NCI-H146 treated with DMSO at 0.1 percent for 48 hours (cell line): ENCODE measurements at regions not wholly inside any gene's neighbourhood (a gene's known extent, or its start where the extent isn't known, plus 50 kb on each side); places are given as distances from the start of the nearest gene placed in this dataset.

Source experiments
- DNase-seq: peaks from one replicate; lab custom pipeline; 2025; ENCODE audit not compliant: unreplicated experiment; lab: John Stamatoyannopoulos, UW

DNA sequence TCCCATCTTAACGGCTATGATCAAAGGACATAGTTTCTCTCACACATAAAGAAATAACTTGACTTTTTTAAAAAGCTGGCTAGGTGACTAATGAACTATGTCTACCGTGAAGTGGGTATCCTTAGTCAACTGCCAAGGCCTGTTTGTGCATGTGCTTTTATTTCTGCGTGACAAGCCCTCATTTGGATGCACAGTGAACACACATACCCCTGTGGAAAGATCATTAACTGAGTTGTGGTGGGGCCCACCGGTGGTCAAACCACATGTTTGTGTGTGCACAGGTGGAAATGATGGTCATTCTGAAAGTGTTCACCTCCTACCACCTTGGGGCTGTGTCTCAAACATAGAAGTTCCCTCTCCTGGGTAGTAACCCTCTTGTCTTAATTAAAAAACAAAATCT lies 256.1 kb upstream of the SALL1 start:
- DNase-seq: no peak

DNA sequence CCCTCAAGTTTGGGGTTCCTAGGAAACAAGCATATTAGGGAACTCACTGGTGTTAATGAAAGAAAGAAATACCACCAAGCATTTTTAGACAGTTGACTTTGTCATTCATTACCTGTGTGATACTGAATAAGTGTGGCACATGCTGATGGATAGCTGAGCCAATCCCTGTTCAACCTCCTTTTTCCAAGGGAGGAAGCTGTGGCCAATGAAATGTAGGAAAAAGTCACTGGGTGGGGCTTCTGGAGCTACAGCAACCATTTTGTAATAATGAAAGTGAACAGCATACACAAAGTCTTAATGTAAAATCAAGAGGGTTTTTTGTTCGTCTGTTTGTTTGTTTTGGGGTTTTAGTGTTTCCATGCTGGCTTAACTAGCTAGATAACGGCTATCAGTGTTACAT lies 254.3 kb upstream of the SALL1 start:
- DNase-seq: no peak

DNA sequence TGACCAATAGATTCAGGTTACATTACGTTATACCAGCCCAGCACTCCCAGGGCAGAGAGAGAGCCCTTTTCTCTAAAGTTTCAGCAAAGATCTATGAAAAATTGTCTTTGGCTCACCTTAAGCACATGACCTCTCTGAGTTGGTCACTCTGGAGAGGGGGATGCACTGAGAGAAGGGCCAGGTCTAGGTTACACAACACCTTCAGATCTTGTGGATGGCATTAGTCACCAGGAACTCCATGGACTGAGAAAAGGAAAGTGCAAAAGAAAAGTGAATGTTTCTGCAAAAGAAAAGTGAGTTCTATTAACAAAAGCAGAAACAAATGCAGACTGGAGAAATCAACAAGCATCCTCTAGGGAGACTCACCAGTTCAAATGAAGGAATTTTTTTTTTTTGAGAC lies 253.3 kb upstream of the SALL1 start:
- no peak for DNase-seq

DNA sequence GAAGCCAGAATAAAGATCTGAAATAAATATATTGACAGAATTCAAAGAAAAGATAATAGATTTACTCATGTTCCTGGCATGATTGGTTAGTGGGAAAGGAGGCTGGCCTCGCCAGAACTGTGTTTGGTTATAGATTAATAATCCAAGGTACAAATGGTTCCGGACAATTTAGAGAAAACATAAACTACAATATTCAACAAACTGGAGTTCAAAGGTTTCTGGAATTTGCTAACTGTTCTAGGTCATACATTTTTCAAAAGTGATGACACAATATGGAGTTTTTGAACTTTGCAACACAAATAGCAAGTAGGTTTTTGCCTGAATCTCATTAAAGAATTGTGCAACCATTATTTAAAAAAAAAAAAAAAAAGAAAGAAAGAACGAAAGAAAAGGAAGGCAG lies 251.7 kb upstream of the SALL1 start:
- no peak for DNase-seq

DNA sequence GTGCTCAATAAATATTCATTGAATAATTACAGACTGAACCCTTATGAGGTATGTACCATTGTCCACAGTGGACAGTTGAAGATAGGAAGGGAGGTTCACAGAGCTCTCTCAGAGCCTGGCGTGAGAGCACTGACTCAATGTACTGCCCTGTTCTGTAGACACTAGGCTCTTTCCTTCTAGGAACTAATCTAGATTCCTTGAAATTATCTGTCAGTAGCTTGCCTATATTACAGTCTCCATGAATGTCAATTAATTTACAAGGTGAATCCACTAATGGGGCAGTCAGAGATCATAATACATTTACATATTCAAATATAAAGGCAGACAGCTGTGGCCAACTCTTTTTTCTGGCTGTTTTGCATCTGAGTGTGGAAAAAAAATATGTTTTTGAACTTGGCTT lies 251.2 kb upstream of the SALL1 start:
- no peak for DNase-seq

DNA sequence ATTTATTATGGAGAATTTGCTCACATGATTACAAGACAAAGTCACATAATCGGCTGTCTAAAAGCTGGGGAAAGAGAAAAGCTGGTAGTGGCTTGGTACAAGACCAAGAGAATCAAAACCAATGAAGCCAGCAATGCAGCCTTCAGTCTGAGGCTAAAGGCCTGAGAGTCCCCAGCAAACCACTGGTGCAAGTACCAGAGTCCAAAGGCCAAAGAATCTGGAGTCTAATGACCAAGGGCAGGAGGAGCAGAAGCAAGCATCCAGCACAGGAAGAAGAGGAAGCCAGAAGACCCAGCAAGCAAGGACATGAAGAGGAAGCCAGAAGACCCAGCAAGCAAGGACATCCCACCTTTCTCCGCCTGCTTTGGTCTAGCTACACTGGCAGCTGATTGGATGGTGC lies 250.6 kb upstream of the SALL1 start:
- no peak for DNase-seq

DNA sequence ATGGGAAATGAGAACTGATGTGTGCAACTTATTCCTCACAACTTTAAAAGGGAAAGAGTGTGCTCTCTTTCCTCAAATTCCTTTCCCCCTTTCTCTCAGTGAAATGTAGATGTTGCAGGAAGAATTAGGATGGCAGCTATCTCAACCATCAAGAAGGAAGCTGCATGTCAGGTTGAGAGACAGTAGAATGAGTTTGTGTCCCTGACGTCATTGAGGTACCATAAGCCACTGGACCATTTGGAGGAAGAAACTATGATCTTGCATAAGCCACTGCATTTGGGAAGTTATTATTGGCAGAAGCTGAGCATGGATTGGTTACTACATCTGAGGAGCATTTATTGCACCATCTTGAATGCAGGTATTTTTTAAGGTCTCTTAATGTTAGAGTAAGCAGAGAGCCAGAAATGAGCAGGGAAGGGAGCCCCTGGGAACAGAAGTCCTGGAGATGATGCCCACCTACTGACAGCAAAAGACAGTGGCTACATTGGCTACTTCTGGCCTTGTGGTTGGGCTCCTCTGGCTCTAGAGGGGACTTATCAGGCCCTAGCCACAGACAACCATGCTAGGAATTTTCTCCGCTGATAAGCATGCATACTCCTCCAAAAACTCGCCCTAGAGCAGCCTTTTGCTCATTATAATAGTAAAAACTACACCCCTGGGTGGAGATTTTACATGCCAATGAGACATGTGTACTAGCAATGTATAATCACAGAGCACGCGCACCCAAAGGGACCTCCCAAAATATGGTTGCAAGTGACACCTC lies 249.0 kb upstream of the SALL1 start:
- no peak for DNase-seq

DNA sequence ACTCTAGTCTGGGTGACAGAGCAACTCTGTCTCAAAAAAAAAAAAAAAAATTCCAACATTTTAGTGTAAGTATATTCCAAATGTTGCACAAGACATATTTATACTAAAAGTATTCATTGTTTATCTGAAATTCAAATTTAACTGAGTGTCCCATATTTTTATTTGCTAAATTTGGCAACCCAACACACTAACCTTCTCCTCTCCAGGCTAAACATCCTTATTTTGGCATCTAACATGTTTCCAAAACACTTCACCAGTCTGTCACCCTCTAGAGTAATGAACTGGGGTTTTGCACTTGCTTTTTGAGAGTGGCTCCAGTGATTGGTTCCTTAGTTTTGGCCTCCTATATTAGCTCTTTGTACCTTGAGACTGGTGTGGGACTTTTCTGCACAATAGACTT lies 243.4 kb upstream of the SALL1 start:
- no peak for DNase-seq

DNA sequence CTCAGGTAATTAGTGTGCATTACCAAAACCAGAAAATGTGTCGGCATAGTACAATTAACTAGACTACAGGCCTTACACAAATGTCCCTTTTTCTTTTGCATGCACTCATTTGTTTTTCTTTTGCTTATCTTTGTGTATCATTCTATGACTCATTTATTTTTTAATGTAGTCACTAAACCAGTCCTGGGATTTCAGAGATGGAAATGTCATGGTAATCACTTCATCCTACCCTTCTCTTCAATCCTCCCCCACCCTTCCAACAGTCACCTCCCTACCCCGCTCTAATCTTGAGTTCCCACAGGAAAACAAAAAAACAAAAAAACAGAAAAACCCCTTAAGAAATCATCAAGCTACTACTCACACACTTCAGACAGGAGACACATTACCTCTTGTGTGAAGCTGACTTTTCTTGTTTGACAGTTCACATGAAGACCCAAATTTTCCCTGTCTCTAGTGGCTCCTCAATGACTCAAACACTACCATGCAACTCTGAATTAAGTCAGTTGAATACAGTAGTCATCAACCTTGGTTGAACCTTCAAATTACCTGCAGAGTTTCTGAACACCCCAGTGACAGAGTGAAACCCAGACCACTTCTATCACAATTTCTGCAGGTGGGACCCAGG lies 242.4 kb upstream of the SALL1 start:
- DNase-seq: no peak

DNA sequence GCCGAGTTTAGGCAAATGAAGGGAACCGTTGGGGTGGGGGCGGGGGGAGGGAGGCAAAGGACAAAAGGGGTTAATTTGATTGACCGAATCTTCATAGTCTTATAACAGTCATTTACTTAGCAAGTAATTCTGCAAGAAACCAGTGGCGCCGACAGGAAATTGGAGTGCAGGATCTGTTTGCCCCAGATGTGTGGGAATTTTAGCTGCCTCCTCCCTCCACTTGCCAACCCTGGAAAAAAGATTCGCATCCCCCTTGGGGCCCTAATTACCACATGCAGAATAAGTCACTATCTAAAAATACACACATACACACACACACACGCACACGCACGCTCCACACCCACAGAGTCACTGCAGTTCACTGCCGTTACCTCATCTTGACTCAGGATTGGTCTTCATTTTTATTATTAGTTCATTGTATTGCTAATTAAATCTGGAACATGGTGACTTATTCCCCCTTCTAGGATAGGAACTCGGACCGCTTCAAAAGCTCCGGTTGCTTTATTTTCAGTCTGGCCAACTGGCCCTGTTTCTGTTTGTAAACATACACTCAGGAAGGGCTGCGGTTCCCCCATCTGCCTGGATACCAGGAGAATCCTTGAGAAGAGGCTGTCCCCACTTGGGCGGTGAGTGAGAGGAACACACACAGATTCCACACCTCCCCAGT lies 241.6 kb upstream of the SALL1 start:
- no peak for DNase-seq

DNA sequence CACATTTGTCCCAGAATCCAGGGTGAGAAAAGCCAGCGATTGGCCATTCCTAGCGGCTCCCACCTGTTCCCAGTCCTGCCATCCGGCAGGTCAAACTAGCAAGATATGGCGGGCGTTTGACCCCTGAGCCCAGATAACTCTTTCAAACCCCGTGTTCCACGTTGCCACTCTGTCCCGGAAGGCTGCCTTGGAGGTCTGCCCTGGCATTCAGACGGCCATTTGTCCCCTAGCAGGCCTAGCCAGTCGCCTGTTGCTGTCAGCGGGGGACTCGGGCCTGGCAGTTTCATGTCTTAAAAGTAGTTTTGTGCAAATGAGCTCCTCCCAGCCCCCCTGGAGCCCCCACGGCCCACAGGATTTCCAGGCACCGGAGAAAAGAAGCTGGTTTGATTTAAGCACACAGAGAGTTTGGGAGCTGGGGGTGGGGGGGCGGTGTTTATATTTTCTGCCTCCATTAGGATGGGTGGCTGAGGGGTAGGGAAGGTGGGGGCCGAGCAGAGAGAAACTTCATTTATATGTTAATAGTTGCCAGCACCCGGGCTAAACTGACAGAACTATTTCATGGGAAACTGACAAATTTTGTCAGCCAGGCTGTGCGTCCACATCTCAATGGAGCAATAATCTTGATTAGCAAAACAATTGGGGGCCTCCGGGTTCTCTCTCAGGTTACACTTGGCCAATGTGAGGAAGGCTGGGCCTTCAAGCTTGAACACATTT lies 240.9 kb upstream of the SALL1 start:
- no peak for DNase-seq

DNA sequence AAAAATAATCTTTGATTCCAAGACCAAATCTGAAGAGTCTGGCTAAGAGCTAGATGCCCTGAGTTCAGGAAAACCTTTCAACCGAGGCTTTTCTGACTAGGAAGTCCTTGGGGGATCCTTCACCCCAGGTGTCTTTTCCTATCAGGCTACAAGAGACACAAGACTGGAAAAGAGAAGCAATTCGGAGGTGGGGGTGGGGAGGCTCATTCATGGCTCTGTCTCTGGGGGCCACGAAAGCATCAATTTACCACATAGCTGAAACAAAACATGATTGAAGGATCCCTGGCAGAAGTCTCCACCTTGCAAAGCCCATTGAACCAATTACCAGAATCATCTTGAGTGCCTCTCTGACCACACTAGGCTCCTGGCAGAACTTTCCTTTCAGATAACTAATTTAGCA lies 239.8 kb upstream of the SALL1 start:
- DNase-seq: no peak

DNA sequence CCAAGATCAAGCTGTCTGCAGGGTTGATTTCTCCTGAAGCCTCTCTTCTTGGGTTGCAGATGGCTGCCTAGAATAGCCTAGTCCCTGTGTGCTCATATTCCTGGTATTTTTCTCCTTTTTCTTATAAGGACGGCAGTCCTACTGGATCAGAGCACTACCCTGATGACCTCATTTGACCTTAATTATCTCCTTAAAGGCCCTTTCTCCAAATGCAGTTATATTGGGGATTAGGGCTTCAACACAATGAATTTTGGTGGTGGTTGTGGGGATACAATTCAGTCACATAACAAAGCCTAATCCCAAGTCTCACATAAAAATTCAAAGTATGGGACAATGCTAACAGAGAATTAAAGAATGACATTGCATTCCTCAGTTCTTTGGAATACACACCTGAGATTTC lies 238.8 kb upstream of the SALL1 start:
- no peak for DNase-seq

DNA sequence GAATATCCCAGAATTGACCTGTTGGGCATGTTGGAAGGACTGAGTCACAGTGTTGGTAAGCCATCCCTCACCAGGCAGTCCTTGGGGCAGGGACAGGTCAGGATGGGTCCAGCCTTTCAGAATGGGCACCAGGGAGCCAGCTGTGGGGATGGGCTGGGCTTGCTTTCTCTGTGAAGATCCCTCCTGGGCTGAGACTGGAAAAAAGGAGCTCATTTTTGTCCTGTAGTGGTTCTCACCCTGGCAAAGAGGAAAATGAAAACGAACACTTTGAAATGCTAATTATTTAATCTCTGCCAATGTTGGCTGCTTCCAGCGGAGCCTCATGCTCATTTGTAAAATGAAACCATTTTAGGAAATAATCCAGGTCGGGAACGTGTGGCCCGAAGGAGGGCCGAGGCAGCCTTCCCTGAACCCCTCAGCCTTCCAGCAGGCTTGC lies 237.5 kb upstream of the SALL1 start:
- no peak for DNase-seq

DNA sequence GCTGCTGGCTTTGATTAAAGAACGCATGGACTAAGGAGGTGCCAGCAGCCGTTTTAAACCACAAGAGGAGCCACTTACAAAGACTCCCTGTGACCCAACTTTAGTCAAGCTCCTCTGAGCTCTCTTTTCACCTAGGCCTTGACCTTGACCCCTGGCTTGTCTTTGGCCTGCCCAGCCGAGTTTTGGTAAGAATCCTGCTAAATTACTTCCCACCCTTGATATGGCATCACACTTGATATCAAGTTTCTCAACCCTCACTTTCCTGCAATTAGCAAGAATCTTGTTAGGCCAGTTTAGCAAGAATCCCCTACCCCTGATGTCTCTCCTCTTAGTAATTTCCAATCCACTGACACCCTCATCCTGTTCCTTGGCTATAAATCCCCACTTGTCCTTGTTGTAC lies 232.8 kb upstream of the SALL1 start:
- no peak for DNase-seq

DNA sequence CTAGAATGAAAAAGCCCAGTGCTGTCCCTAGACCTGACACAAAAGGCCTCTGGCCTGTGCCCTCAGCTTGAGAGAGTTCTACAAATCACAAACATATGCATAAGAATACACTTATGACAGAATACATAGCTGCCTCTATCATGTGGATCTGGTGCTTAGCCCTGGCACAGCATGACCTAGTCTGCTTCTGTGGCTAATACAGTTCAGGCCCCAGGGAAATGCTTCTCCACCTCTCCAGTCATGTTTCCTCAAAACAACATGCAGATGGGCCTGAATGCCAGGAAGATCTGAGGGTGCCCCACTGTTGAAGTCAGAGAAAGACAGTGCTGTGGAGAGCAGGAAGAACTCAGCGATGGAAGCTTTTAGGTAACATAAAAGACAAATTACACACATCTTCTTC lies 231.9 kb upstream of the SALL1 start:
- no peak for DNase-seq

DNA sequence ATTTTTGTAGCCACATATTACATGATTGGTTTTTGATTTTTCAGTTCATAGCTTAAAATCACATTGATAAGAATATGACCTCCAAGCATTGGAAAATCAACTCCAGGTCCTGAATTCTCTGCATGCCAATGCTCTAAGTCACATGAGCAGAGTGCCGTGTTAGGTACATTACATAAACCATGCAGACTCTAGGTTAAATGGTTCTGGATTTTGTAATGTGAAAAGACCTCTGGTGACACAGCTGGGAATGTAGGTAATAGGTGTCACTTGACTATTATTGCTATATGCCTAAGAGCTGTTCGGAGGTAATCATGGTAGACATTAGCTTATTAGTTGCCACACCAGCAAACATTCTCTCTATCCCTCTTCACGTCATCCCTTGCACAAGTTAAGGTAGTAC lies 231.1 kb upstream of the SALL1 start:
- no peak for DNase-seq

DNA sequence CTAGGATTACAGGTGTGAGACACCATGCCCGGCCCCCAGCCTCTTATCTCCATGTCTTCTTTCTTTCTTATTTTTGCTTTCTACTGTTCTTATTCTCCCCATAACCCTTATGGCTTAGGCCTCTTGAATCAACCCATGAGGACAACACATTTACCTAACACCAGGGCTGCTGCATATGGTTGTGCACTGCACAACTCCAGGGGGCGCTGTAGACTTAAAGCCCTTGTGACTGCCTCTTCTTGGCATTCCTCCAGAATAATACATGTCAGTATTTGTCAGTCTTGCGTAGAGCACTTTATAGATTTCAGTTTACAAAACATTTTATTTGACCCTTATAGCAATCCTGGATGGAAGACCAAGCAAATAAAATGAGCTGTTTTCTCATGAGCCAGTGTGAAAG lies 225.0 kb upstream of the SALL1 start:
- no peak for DNase-seq

DNA sequence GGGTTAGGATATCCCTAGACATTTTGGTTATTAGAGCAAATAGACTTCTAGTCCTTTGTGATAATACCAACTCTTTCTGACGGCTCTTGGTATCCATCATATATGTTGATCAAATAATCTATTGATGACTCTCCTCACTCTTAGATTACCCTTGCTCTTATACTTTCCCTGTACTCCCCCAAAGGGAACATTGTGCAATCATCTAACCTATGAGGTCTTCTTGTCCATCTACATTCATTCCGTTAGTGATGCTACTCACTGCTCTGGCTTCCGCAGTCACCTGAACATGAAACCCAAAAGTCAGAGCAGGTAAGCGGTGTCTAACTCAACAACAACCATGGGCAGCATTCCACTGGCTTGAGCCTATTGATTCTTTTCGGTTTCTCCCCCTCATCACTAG lies 223.7 kb upstream of the SALL1 start:
- no peak for DNase-seq

DNA sequence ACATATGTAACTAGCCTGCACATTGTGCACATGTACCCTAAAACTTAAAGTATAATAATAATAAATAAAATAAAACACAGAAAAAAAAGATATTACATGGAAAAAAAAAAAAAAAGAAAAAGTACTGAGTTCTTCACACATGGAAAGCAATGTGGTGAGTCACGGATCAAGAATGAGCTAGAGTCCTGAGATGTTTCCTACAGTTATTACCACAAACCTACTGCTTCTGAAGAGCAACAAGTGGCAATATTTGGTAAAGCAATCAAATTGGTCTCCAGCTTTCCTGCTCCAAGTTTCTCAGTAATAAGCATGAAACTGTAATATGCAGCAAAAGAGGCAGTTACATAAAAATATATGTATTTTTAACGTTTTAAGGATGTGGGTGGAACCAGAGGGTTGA lies 223.3 kb upstream of the SALL1 start:
- DNase-seq: no peak

DNA sequence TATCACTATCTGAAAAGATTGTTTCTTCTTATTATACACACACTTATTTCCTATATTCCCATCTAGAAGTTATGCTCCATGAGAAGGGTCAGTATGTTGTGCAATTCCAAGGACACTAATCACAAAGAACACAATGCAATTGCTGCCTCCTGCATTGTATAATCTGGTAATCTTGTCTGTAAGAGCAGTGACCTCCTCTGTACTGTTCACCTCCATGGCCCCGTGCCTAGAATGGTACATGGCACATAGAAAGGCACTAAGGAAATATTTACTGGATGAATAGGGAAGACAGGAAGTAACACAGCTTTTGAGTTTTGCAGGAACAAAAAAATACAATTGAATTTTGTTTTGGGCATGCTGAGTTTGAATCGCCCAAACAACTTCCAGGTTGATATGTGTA lies 214.6 kb upstream of the SALL1 start:
- DNase-seq: no peak
